DMS79 treated with DMSO at 0.1 percent for 48 hours (cell line): ENCODE measurements at regions not wholly inside any gene's neighbourhood (a gene's known extent, or its start where the extent isn't known, plus 50 kb on each side); places are given as distances from the start of the nearest gene placed in this dataset.

Source experiments
- DNase-seq: peaks from one replicate; lab custom pipeline; 2025; lab: John Stamatoyannopoulos, UW

DNA sequence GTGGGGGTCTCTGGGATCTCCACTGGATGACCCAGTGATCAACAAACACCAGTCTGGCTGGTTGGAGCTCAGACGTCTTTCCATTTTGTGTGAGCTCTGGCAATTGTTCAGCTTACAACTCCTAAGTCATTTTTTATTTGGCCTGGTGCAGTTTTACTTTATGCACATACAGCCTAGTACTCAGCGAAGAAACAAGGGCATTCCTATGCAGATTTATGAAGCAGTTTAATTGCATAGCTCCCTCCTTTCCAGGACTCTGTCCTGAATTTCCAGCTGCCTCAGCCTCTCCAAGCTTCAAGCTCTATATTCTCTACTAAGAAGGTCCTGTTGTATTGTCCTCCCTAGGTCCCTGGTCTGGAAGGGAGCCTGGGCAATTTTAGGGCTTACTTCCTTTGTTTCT, 145.6 kb upstream of the GALNT17 start:
- DNase-seq, result no peak

DNA sequence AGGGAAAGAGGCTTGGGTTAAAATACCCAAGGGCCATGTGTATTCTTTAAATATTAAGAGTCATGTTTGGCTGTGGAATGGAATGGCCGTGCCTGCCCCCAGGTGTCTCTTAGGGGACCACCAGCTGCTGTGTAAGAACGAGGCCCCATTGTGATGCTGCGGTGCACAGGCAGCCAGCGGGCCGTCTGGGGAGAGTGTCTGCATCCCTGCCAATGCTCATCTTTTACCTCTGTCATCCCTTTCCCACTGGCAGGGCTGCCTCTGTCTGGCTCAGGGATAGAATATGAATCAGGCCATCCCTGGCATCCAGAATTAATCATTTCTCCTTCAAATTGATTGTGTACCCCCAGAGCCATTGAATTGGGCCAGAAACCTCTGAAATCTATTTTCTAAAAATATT, 137.8 kb upstream of the GALNT17 start:
- no peak for DNase-seq

DNA sequence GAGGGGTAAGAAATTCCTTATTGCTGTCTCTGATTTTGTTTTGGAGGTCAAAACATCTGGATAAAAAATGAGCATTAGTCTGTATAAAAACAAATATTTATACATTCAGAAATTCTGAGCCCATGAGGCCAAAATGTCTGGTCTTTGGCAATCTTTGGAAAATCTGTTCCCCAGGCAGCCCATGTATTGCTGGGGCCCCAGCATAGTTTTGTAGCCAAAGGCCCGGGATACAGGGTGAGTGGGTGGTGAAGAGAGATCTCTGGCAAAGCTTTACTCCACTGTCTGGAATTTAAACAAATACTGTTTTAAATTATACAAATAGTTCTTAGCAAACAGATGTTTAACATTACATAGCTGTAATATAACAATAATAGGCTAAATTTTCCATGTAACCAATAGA, 134.7 kb upstream of the GALNT17 start:
- DNase-seq, result no peak

DNA sequence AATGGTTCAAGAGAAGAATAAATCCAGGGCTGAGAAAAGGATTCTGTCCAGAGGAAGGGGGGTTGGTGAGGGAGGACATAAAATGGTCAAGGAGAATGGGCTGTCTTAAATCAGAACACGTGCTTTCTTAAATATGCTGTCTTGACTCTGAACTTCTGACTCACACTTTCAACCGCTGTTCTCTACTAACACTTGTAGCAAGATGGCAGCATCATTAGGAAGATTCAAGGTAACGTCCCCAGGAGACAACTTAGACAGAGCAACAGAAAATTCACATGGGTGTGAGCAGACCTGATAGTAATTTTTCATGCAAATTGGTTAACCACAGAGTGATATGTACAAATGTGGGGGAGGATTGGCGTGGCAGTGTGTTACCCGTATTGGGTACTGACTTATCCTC, 126.8 kb upstream of the GALNT17 start:
- no peak for DNase-seq

DNA sequence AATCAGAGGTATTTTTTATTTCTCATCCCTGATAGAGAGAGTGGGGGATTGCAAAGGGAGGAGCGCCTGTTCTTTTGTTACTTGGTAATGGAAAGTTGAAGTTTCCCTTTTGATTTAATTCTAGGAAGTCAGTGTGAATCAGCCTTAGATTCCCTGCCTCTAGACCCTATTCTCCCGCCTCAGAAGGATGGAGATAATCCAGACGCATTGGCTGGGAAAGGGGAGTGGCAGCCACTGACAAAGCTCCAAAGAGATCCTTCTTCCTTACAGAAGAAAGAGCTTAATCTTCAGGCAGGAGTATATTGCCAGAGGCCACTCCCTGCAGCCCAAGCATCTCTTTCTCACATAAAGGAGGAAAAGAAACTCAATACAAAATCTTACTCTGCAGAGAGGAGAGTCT, 122.3 kb upstream of the GALNT17 start:
- DNase-seq, result no peak

DNA sequence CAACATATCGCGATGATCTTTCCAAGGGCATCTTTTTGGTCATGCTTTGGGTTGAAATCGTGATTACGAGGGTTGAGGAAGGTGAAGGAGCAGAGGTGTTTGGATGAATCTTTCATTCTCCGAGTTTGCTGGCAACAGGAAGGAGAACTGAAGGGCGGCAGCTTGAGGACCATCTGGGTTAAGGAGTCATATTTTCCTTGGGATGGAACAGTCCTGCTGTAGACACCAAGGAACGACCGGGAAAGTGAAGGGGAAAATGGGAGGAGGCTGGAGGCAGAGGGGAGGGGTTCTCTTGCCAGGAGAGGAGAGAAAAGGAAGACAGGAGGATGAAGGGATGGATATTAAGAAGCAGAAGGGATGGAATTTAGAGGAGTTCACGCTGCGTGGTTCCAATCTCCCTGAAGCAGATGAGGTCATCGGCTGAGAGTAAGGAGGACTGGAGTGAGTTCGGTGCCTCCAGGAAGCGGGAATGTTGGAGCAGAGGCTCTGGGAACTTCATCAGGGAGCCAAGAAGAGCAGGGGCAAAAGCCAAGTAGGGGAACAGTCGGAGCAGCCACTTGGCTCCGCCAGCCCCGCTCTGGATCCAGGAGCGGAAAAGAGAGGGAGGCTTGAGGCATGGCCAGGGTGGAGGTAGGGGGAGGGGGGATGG, 116.6 kb upstream of the GALNT17 start:
- DNase-seq, result no peak

DNA sequence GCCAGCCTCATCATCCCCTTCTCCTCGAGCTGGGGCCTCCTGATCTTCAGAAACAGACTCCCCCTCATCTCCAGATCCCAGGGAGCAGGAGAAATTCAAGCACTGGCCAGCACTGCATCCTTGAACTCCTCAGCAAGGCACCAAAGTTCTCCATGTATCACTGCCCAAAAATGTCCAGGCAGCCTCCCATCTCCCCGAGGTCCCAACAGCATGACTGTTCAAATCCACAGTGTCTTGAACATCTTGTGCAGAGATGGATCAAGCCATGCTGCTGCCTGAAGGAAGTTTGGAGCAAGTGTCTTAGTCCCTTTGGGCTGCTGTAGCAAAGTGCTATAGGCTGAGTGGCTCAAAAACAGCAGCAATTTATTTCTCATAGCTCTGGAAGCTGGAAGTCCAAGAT, 115.5 kb upstream of the GALNT17 start:
- DNase-seq, result no peak

DNA sequence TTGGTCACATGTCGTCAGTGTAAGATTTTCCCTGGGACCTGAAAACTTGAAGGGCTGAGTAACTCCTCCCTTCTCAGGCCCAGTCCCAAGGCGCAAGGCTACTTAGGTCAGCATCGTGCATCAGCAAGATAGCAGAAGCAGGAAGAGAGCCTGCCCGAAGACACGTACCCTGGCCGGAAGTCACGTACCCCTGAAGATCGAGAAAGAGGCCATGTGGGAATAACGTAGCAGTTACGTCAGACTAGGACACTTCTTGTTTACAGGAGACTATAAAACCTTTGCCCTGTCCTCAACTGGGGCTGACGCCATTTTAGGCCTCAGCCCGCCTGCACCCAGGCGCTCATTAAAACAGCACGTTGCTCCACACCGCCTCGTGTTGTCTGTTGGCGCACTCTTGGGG, 114.3 kb upstream of the GALNT17 start:
- DNase-seq, result no peak

DNA sequence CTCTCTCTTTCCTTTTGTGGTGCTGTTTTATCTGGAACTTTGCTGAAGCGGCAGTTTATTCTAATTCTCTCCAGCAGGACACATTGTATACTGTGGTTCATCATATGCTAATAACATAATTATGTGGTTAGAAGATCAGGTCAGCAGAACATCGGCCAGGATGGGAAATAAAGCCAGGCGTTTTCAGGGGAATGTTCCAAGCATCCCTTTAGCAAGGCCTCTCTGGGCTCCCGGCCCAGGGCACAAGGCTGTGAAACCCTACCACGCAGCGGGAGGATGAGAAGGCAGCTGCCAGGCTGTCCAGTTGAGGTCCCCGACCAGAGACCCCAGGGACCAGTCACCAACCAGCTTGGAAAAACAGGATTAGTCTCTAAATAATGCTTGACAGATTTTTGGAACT, 112.2 kb upstream of the GALNT17 start:
- DNase-seq, result no peak

DNA sequence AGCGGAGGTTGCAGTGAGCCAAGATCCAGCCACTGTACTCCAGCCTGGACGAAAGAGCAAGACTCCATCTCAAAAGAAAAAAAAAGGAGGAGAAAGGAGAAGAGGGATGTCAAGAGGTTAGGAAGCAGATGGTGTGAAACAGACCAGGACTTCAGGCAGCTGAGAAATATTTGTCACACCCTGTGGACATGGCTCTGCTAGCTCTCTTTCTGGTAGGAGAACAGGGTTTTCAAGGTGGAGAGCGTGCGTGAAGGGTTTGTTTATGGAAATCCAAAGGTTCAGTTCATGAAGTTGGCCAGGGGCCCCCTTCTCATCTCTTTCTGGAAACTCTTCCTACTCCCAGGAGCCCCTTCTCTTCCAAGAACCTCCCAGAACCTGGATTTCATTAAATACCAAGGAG, 110.8 kb upstream of the GALNT17 start:
- DNase-seq, result no peak

DNA sequence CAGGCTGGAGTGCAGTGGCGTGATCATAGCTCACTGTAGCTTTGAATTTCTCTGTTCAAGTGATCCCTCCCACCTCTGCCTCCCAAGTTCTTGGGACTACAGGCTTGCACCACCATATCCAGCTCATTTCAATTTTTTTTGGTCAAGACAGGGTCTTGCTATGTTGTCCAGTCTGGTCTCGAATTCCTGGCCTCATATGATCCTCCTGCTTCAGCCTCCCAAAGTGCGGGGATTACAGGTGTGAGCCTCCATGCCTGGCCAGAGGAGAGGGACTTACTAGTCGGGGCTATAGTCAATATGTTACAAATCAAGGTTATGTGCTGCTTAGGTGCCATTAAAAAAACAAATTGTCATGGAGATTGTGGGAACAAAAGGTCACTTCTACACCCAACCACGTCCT, 105.3 kb upstream of the GALNT17 start:
- DNase-seq, result no peak

DNA sequence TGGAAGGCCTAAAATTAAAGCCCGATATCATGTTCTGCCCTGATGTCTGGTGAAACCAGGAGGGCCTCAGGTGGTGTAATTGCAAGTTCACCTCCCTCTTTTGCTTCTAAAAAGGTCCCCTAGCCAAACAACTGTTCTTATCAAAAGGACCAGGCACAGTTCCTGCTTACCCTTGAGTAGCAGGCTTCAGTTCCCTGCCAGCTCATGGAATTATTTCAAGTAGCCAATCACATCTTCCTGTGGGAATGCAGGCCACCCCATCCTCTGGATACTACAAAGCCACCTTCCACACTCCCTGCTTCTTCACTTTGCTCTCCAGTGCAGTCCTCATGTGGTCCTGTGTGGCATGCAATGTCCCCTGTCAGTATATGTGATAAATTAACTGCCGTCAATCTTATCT, 97.7 kb upstream of the GALNT17 start:
- DNase-seq, result no peak

DNA sequence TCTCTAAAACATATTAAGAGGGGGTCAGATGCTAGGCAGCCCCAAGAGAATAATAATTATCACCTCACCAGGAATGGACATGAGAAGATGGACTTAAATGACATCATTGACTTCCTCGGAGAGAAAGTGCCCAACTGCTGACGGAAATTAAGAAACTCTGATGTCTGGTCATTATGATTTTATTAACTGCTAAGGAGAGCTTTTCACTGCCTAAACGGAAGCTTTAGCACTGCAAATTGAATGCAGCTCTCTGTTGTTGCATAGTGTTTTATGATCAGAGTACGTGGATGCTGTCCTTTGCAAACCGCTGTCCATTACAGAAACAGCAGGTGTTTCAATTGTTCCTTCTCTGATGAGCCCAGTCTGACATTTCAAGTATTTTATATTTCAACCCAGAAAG, 89.4 kb upstream of the GALNT17 start:
- DNase-seq, result no peak

DNA sequence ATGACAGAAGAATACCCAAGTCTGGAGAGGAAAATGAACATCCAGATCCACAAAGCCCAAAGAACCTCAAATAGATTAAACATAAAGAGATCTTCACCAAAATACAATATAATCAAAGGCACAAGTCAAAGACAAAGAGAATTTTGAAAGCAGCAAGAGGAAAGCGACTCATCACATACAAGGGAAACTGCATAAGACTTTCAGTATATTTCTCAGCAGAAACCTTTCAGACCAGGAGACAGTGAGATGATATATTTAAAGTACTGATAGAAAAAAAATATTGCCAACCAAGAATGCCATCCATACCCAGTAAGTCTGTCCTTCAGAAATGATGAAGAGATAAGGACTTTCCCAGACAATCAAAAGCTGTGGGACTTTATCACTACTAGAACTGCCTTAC, 81.5 kb upstream of the GALNT17 start:
- DNase-seq, result no peak

DNA sequence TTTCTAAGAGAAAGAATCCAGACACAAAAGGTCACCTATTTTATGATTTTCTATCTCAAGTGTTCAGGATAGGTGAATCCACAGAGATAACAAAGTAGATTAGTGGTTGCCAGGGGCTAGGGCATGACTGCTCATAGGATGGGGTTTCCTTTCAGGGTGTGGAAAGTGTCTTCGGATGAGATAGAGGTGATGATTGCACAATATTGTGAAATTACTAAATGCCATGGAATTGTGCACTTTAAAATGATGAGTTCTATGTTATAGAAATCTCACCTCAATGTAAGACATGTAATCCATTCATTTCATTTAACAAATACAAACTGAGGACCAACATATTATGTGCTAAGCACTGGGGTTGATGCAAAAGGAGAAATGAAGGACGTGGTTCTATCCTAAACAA, 76.4 kb upstream of the GALNT17 start:
- DNase-seq, result no peak

DNA sequence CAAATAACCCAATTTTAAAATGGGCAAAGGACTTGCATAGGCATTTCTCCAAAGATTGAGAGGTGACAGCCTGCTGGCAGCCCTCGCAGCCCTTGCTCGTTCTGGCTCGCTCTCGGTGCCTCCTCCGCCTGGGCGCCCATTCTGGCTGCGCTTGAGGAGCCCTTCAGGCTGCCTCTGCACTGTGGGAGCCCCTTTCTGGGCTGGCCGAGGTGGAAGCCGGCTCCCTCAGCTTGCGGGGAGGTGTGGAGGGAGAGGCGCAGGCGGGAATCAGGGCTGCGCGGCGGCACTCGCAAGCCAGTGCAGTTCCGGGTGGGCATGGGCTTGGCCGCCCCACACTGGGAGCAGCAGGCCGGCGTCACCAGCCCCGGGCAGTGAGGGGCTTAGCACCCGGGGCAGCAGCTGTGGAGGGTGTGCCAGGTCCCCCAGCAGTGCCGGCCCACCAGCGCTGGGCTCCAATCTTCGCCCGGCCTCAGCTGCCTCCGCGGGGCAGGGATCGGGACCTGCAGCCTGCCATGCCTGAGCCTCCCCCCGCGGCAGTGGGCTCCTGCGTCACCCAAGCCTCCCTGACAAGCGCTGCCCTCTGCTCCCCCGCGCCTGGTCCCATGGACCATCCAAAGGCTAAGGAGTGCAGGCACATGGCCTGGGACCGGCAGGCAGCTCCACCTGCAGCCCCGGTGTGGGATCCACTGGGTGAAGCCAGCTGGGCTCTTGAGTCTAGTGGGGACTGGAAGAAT, 54.0 kb upstream of the GALNT17 start:
- DNase-seq, result no peak
